K562 (cell line): ENCODE measurements at regions not wholly inside any gene's neighbourhood (a gene's known extent, or its start where the extent isn't known, plus 50 kb on each side); places are given as distances from the start of the nearest gene placed in this dataset.

Experiments
- ATAC-seq: fragments of 200-7000 bp; cut with Tn5 transposase; 3 replicates; pipeline ENCODE4 v1.9.1; 2020; ENCODE audit warnings: moderate library complexity
- BruUV-seq: library from RNA; stranded (reverse); fragments of 400-500 nt; replicated peaks from 2 replicates; lab custom pipeline; 2021; lab: Mats Ljungman, UMichigan
- CTCF ChIA-PET: fragments of 300-600 bp; formaldehyde crosslinking; extraction: SDS; loops from one replicate; lab custom pipeline; 2021; ENCODE audit warnings: low intra/inter-chr PET ratio; lab: Yijun Ruan, JAX
- POLR2A ChIA-PET: fragments of 300-600, 350-650 bp; sonication (Branson Sonifier 250); formaldehyde crosslinking; extraction: SDS; loops from one replicate; lab custom pipeline; 2021; ENCODE audit warnings: antibody characterized with exemption, inconsistent platforms; lab: Yijun Ruan, JAX
- DNase-seq, 4 experiments: peaks; one replicate each; pipeline versions ENCODE4 v3.0.0 to v3.0.0-alpha.2; 2011 to 2018; ENCODE audit warnings: low spot score in 3 of 4, mixed read lengths in 3 of 4; ENCODE audit errors: extremely low read depth in 1 of 4
- FAIRE-seq: peaks from 2 replicates; lab custom pipeline; 2011; peaks lifted over from hg19 to GRCh38; lab: Jason Lieb, UNC
- H2AFZ ChIP-seq: 2 replicates; pipeline ENCODE4 v1.6.0; 2011; ENCODE audit warnings: low read depth, low read length, control low read depth, inconsistent platforms
- H3K27ac ChIP-seq: fragments of 200-600 bp; 3 replicates; pipeline ENCODE4 v1.8.0; 2011; ENCODE audit warnings: low read depth, mild to moderate bottlenecking, control low read depth, inconsistent platforms, low read length, moderate library complexity, mixed read lengths; ENCODE audit errors: extremely low read depth
- H3K27me3 ChIP-seq, 2 experiments: fragments of 300-600 bp in 1 of 2; 2 replicates in 1 of 2; 3 replicates in 1 of 2; pipeline versions ENCODE4 v1.6.0 to v1.8.0; 2011; ENCODE audit warnings: inconsistent platforms in 2 of 2, low read length in 2 of 2, mild to moderate bottlenecking in 1 of 2, mixed read lengths in 1 of 2, moderate library complexity in 1 of 2; ENCODE audit not compliant: control insufficient read depth in 2 of 2, insufficient read depth in 2 of 2
- H3K36me3 ChIP-seq: fragments of 300-600 bp; 3 replicates; pipeline ENCODE4 v1.8.0; 2011; ENCODE audit warnings: mild to moderate bottlenecking, low read length, inconsistent platforms; ENCODE audit not compliant: control insufficient read depth, insufficient read depth
- H3K4me1 ChIP-seq, 2 experiments: fragments of 200-600 bp in 1 of 2; replicated peaks in 1 of 2; 2 replicates in 1 of 2; 3 replicates in 1 of 2; pipeline versions ENCODE4 v1.5.1 to v1.8.0; 2011; ENCODE audit warnings: inconsistent platforms in 2 of 2, low read length in 2 of 2, mild to moderate bottlenecking in 1 of 2, mixed read lengths in 1 of 2, moderate library complexity in 1 of 2; ENCODE audit not compliant: control insufficient read depth in 2 of 2, insufficient read depth in 2 of 2
- H3K4me2 ChIP-seq: 2 replicates; pipeline ENCODE4 v1.6.1; 2011; ENCODE audit warnings: low read length, control low read depth, inconsistent platforms, mixed read lengths; ENCODE audit not compliant: insufficient read depth
- H3K4me3 ChIP-seq: fragments of 200-600 bp; sonication (generic), shearing (Covaris generic); 2 replicates; pipeline ENCODE4 v1.5.1; 2016; ENCODE audit warnings: control low read depth, inconsistent platforms
- H3K79me2 ChIP-seq: fragments of 200-600 bp; 3 replicates; pipeline ENCODE4 v1.8.0; 2011; ENCODE audit warnings: low read length, inconsistent platforms; ENCODE audit not compliant: control insufficient read depth, insufficient read depth
- H3K9ac ChIP-seq, 2 experiments: 2 replicates each; pipeline versions ENCODE4 v1.6.0 to v1.6.1; 2011; ENCODE audit warnings: low read depth in 2 of 2, low read length in 2 of 2, control low read depth in 1 of 2, inconsistent platforms in 1 of 2, mild to moderate bottlenecking in 1 of 2, mixed read lengths in 1 of 2; ENCODE audit not compliant: insufficient read depth in 1 of 2
- H3K9me1 ChIP-seq: one replicate; pipeline ENCODE4 v1.6.0; 2011; ENCODE audit warnings: inconsistent platforms, mild to moderate bottlenecking, low read length, moderate library complexity; ENCODE audit not compliant: control insufficient read depth, insufficient read depth
- H3K9me3 ChIP-seq: replicated peaks from 2 replicates; pipeline ENCODE4 v1.5.1; 2011; ENCODE audit warnings: low read depth, low read length, inconsistent platforms; ENCODE audit not compliant: control insufficient read depth, insufficient read depth
- H4K20me1 ChIP-seq: replicated peaks from 2 replicates; pipeline ENCODE4 v1.6.1; 2011; ENCODE audit warnings: low read length, inconsistent platforms, mixed read lengths; ENCODE audit not compliant: control insufficient read depth, insufficient read depth
- ARID3A ChIP-seq: IDR thresholded peaks from 2 replicates; pipeline ENCODE4 v1.6.1; 2012; ENCODE audit warnings: low read depth, low read length, improper control_type of control experiment, borderline replicate concordance
- CEBPB ChIP-seq: fragments of 450-650 bp; IDR thresholded peaks from 2 replicates; pipeline ENCODE4 v1.6.1; 2016; ENCODE audit warnings: missing genetic modification characterization, missing compliant biosample characterization
- CEBPG ChIP-seq, 3 experiments: fragments of 200-800 bp in 1 of 3; sonication (Bioruptor generic) in 1 of 3; sonication (generic) in 1 of 3; formaldehyde crosslinking in 1 of 3; IDR thresholded peaks in 2 of 3; conservative IDR thresholded peaks in 1 of 3; 2 replicates each; pipeline versions ENCODE4 v1.6.1 to v1.8.0; 2016 to 2022; ENCODE audit warnings: missing compliant biosample characterization in 2 of 3, missing genetic modification characterization in 2 of 3, mild to moderate bottlenecking in 1 of 3, missing genetic modification reagents in 1 of 3
- WGBS: fragments of 100-300 bp; shearing (Covaris generic); methylation state at CpG from one replicate; pipeline ENCODE4 v1.1.6; 2016; ENCODE audit warnings: low coverage, mixed read lengths; ENCODE audit not compliant: insufficient coverage; ENCODE audit errors: missing lambda C conversion rate; 5-methylcytosine and 5-hydroxymethylcytosine counted together
- in situ Hi-C: fragments of 300-500 bp; cut with MboI; formaldehyde crosslinking; loops from 4 replicates; pipeline ENCODE4 v1.15.0; 2018; ENCODE audit warnings: inconsistent platforms, mixed read lengths
- intact Hi-C: fragments of 100-400 bp; cut with micrococcal nuclease; formaldehyde crosslinking; loops from 2 replicates; pipeline ENCODE4 v1.14.2; 2022
- TF ChIP-seq, protein P1 (sequence below): fragments of 450-650 bp; IDR thresholded peaks from 2 replicates; pipeline ENCODE4 v1.7.0; 2016; ENCODE audit warnings: borderline replicate concordance

DNA sequence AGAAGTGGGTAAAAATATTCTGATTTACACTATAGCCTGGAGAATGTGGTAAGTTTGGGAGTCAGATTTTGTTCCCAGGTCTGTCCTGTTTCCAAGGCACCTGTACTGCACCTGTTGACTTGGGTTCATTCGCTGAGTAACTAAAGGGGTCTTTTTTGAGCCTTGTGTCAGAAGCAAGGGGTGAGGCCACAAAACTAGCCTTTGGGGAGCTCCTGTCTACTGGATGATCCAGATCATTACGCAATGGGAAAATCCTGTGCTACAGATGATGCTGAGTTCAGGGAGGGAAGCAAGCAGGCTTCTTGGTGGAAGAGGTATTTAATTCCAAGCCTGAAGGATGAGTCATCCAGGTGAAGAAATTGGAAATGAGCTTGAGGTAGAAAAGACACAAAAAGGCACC is 424.0 kb downstream of the MATN1 start:
- Histone ChIP-seq H3K9ac (no peak overlapping the region), H3K27me3 (no peaks in the 10 kb centered on the region), H3K4me2 (no peak overlapping the region), H3K27ac (no peak overlapping the region), H3K9me3 (no peaks in the 10 kb centered on the region), H3K4me3 (no peak overlapping the region)
- no peak for FAIRE-seq
- 3% methylated on average over 2 of the region's 2 CpGs for WGBS
- POLR2A ChIA-PET, result interaction anchor here (0.7 kb wide), 1 partner anchor 21 kb away, joined by 3 read pairs; no protein-coding TSS in a partner anchor
- no TSS peak for BruUV-seq
- intact Hi-C loops, result no loop called here
- TF ChIP-seq CEBPB (tag) (no peak), CEBPG (CRISPR knock-in tag; IDR thresholded peaks at IDR 0.05) (no peak), CEBPG (tag; conservative IDR thresholded peaks at IDR 0.05 in 1 of 2, IDR thresholded peaks at IDR 0.05 in 1 of 2) (peak in 1 of 2 experiments; percentile 39; a peak in 1 of 4 replicates), ARID3A (no peak)
- TF ChIP-seq, protein P1, sequence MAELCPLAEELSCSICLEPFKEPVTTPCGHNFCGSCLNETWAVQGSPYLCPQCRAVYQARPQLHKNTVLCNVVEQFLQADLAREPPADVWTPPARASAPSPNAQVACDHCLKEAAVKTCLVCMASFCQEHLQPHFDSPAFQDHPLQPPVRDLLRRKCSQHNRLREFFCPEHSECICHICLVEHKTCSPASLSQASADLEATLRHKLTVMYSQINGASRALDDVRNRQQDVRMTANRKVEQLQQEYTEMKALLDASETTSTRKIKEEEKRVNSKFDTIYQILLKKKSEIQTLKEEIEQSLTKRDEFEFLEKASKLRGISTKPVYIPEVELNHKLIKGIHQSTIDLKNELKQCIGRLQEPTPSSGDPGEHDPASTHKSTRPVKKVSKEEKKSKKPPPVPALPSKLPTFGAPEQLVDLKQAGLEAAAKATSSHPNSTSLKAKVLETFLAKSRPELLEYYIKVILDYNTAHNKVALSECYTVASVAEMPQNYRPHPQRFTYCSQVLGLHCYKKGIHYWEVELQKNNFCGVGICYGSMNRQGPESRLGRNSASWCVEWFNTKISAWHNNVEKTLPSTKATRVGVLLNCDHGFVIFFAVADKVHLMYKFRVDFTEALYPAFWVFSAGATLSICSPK, result no peak
- TF ChIP-seq, all 486 proteins: peak for 1
- ATAC-seq, result no peak
- Histone ChIP-seq H3K9me1 (no peaks in the 10 kb centered on the region), H3K79me2 (no peaks in the 10 kb centered on the region), H2AFZ (no peak overlapping the region), H4K20me1 (peaks cover 5% of the 10 kb centered on the region; the same call in 1 of the 2 replicates), H3K36me3 (no peaks in the 10 kb centered on the region), H3K4me1 (no peaks in the 10 kb centered on the region)
- DNase-seq, result no peak
- CTCF ChIA-PET, result no interaction called here
- in situ Hi-C loops, result no loop called here
